PC-3 (cell line): ENCODE measurements at regions not wholly inside any gene's neighbourhood (a gene's known extent, or its start where the extent isn't known, plus 50 kb on each side); places are given as distances from the start of the nearest gene placed in this dataset.
A peak's percentile ranks its signal among the peaks of the same experiment; 100 is the strongest.

Experiments
- ATAC-seq: fragments of 200-7000 bp; cut with Tn5 transposase; 2 replicates; pipeline ENCODE4 v1.9.1; 2020; ENCODE audit warnings: mild to moderate bottlenecking, moderate library complexity
- BruUV-seq: library from RNA; stranded (reverse); fragments of 400-500 nt; replicated peaks from 2 replicates; lab custom pipeline; 2021; lab: Mats Ljungman, UMichigan
- CTCF ChIA-PET: fragments of 300-600 bp; sonication (Branson Sonifier 250); formaldehyde crosslinking; loops from one replicate; lab custom pipeline; 2022; ENCODE audit warnings: antibody characterized with exemption; lab: Charles Lee
- POLR2A ChIA-PET: fragments of 300-600 bp; sonication (Branson Sonifier 250); formaldehyde crosslinking; loops from one replicate; lab custom pipeline; 2022; ENCODE audit warnings: antibody characterized with exemption; ENCODE audit not compliant: unreplicated experiment; lab: Charles Lee
- DNase-seq: peaks from one replicate; pipeline ENCODE4 v3.0.0-alpha.2; 2015
- H2AFZ ChIP-seq: fragments of 300-600 bp; sonication (generic); 2 replicates; pipeline ENCODE4 v1.6.0; 2016; ENCODE audit warnings: antibody characterized with exemption, low read length
- H3F3A ChIP-seq: fragments of 300-600 bp; sonication (generic); one replicate; pipeline ENCODE4 v1.6.0; 2017; ENCODE audit warnings: antibody characterized with exemption, low read length, control low read depth, mild to moderate bottlenecking; ENCODE audit not compliant: unreplicated experiment
- H3K27ac ChIP-seq: fragments of 300-600 bp; sonication (generic); 2 replicates; pipeline ENCODE4 v1.5.1; 2016; ENCODE audit warnings: mild to moderate bottlenecking, low read length
- H3K27me3 ChIP-seq: fragments of 300-600 bp; sonication (generic); 2 replicates; pipeline ENCODE4 v1.6.1; 2016; ENCODE audit warnings: low read length, mixed read lengths
- H3K36me3 ChIP-seq: fragments of 300-600 bp; sonication (generic); 2 replicates; pipeline ENCODE4 v1.6.1; 2016; ENCODE audit warnings: low read depth, mixed run types, low read length, mixed read lengths
- H3K4me1 ChIP-seq: fragments of 300-600 bp; sonication (generic); 2 replicates; pipeline ENCODE4 v1.5.1; 2016; ENCODE audit warnings: low read length; ENCODE audit not compliant: insufficient read depth
- H3K4me2 ChIP-seq: fragments of 300-600 bp; sonication (generic); 2 replicates; pipeline ENCODE4 v1.6.0; 2016; ENCODE audit warnings: low read length
- H3K4me3 ChIP-seq: fragments of 300-600 bp; sonication (generic); 2 replicates; pipeline ENCODE4 v1.5.1; 2016; ENCODE audit warnings: mild to moderate bottlenecking, low read length, mixed read lengths
- H3K79me2 ChIP-seq: fragments of 300-600 bp; sonication (generic); 2 replicates; pipeline ENCODE4 v1.6.1; 2017; ENCODE audit warnings: low read length, mixed read lengths
- H3K9ac ChIP-seq: fragments of 300-600 bp; sonication (generic); 2 replicates; pipeline ENCODE4 v1.6.0; 2016; ENCODE audit warnings: mild to moderate bottlenecking, low read length
- H3K9me2 ChIP-seq: fragments of 300-600 bp; sonication (generic); replicated peaks from 2 replicates; pipeline ENCODE4 v1.6.1; 2016; ENCODE audit warnings: mixed run types, low read length, mixed read lengths
- H3K9me3 ChIP-seq: fragments of 300-600 bp; sonication (generic); 2 replicates; pipeline ENCODE4 v1.6.1; 2016; ENCODE audit warnings: low read length, mixed read lengths
- H4K20me1 ChIP-seq: fragments of 300-600 bp; sonication (generic); 2 replicates; pipeline ENCODE4 v1.6.1; 2016; ENCODE audit warnings: low read length, mixed read lengths
- CTCF ChIP-seq: fragments of 300-600 bp; sonication (generic); conservative IDR thresholded peaks from 2 replicates; pipeline ENCODE4 v1.5.1; 2017; ENCODE audit warnings: antibody characterized with exemption, low read depth, mild to moderate bottlenecking, low read length
- EZH2 ChIP-seq: fragments of 300-600 bp; sonication (generic); IDR thresholded peaks from one replicate; pipeline ENCODE4 v1.6.1; 2017; ENCODE audit warnings: antibody characterized with exemption, mild to moderate bottlenecking, low read length; ENCODE audit not compliant: unreplicated experiment
- EZH2phosphoT487 ChIP-seq: fragments of 300-600 bp; sonication (generic); IDR thresholded peaks from 2 replicates; pipeline ENCODE4 v1.6.1; 2018; ENCODE audit warnings: mild to moderate bottlenecking, antibody characterized with exemption, low read length, borderline replicate concordance
- intact Hi-C: fragments of 100-400 bp; cut with micrococcal nuclease; formaldehyde crosslinking; loops from 2 replicates; pipeline ENCODE4 v1.9.0; 2023

DNA sequence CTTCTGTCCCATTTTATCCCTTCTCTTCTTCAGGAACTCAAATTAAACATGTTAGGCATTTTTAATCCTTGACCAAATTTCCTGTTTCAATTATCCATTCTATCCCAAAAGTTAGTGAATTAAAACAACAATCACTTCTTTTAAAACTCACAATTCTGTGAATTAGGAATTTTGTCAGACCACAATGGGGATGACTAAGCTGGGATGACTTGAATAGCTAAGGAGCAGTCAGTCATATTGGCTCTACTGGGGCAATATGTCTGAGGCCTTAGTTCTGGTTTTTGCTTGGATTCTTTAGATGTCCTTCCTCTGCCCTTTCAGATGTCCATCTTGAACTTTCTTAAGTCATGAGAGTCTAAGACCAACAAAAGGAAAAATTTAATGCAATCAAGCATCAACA, 178.2 kb upstream of the TGFBR2 start:
- DNase-seq (peak; percentile 26), ATAC-seq (no peak)
- Histone ChIP-seq H2AFZ (no peak overlapping the region), H3K9me3 (no peaks in the 10 kb centered on the region), H3K36me3 (no peaks in the 10 kb centered on the region), H3K9me2 (no peaks in the 10 kb centered on the region), H3F3A (no peaks in the 10 kb centered on the region), H3K4me3 (no peak overlapping the region), H3K9ac (no peak overlapping the region), H3K27me3 (no peaks in the 10 kb centered on the region), H3K4me1 (no peaks in the 10 kb centered on the region), H3K4me2 (no peak overlapping the region), H3K27ac (no peak overlapping the region), H4K20me1 (no peaks in the 10 kb centered on the region), H3K79me2 (no peaks in the 10 kb centered on the region)
- POLR2A ChIA-PET, result no interaction called here
- intact Hi-C loops, result no loop called here
- TF ChIP-seq EZH2phosphoT487, result no peak
- TF ChIP-seq CTCF, result no peak
- no peak for TF ChIP-seq EZH2
- no TSS peak for BruUV-seq
- CTCF ChIA-PET, result no interaction called here

- intact Hi-C loops, result no loop called here
- Histone ChIP-seq H3K4me1 (peaks cover 13% of the 10 kb centered on the region), H3K9ac (no peak overlapping the region), H3K79me2 (no peaks in the 10 kb centered on the region), H3K27ac (no peak overlapping the region), H3F3A (no peaks in the 10 kb centered on the region), H3K36me3 (no peaks in the 10 kb centered on the region), H3K4me3 (no peak overlapping the region), H3K9me2 (no peaks in the 10 kb centered on the region), H4K20me1 (no peaks in the 10 kb centered on the region), H3K4me2 (peak overlapping the region; percentile 30), H2AFZ (peak overlapping the region; percentile 31), H3K27me3 (no peaks in the 10 kb centered on the region), H3K9me3 (no peaks in the 10 kb centered on the region)
- BruUV-seq, result no TSS peak
- TF ChIP-seq CTCF (no peak), EZH2 (no peak), EZH2phosphoT487 (no peak)
- DNase-seq (no peak), ATAC-seq (no peak)
- ChIA-PET CTCF (no interaction called here), POLR2A (interaction anchor here (1.1 kb wide), 1 partner anchor 10 kb away, joined by 7 read pairs; no protein-coding TSS in a partner anchor)
These were observed 170.5 kb upstream of the TGFBR2 start for GRCh38 chr3:30435861-30436331.

GRCh38 chr3:30437171-30437601, 169.2 kb upstream of the TGFBR2 start:
- Histone ChIP-seq H3K27ac (no peak overlapping the region), H4K20me1 (no peaks in the 10 kb centered on the region), H3K9me2 (no peaks in the 10 kb centered on the region), H3K79me2 (no peaks in the 10 kb centered on the region), H3K4me3 (no peak overlapping the region), H3K9me3 (no peaks in the 10 kb centered on the region), H3K9ac (no peak overlapping the region), H3K27me3 (no peaks in the 10 kb centered on the region), H3K4me1 (peaks cover 14% of the 10 kb centered on the region), H3K36me3 (no peaks in the 10 kb centered on the region), H3F3A (no peaks in the 10 kb centered on the region), H3K4me2 (no peak overlapping the region), H2AFZ (no peak overlapping the region)
- ChIA-PET POLR2A (no interaction called here), CTCF (no interaction called here)
- ATAC-seq (no peak), DNase-seq (no peak)
- BruUV-seq, result no TSS peak
- TF ChIP-seq EZH2 (no peak), CTCF (no peak), EZH2phosphoT487 (no peak)
- intact Hi-C loops, result no loop called here
